ENCODE measurements at regions not wholly inside any gene's neighbourhood (a gene's known extent, or its start where the extent isn't known, plus 50 kb on each side); places are given as distances from the start of the nearest gene placed in this dataset.
"Not testable (repeated sequence)": the region's sequence is repeated elsewhere in the genome, so short reads cannot be mapped to it uniquely, and the experiment has no call there.

- no peak for DNase-seq
Observed at GRCh38 chr2:215861607-215862350, 151.6 kb downstream of the MREG start.

GRCh38 chr2:215856080-215856479 lies 157.3 kb downstream of the MREG start:
- no peak for DNase-seq

- DNase-seq = not testable (repeated sequence)
Observed at GRCh38 chr2:215855308-215855707, 158.0 kb downstream of the MREG start.

- DNase-seq = no peak
Observed at GRCh38 chr2:215854008-215854407, 159.3 kb downstream of the MREG start.

- DNase-seq = no peak
Observed at GRCh38 chr2:215851696-215852095, 161.7 kb downstream of the MREG start.

GRCh38 chr2:215851082-215851481 lies 162.3 kb downstream of the MREG start:
- no peak for DNase-seq

GRCh38 chr2:215850380-215850779 lies 163.0 kb downstream of the MREG start:
- no peak for DNase-seq

GRCh38 chr2:215849771-215850170 lies 163.6 kb downstream of the MREG start:
- no peak for DNase-seq

- no peak for DNase-seq
Observed at GRCh38 chr2:215848698-215849097, 164.7 kb downstream of the MREG start.

- no peak for DNase-seq
Observed at GRCh38 chr2:215848146-215848545, 165.2 kb downstream of the MREG start.

- no peak for DNase-seq
Observed at GRCh38 chr2:215847718-215848117, 165.6 kb downstream of the MREG start.

- DNase-seq = no peak
Observed at GRCh38 chr2:215847056-215847455, 166.3 kb downstream of the MREG start.

- DNase-seq = no peak
Observed at GRCh38 chr2:215845839-215846586, 167.3 kb downstream of the MREG start.

GRCh38 chr2:215843579-215843978 lies 169.8 kb downstream of the MREG start:
- no peak for DNase-seq

- no peak for DNase-seq
Observed at GRCh38 chr2:215841175-215841816, 172.1 kb downstream of the MREG start.

GRCh38 chr2:215839816-215840215 lies 173.5 kb downstream of the MREG start:
- no peak for DNase-seq

GRCh38 chr2:215839309-215839708 lies 174.0 kb downstream of the MREG start:
- DNase-seq = no peak

- DNase-seq = no peak
Observed at GRCh38 chr2:215836881-215837280, 176.5 kb downstream of the MREG start.

GRCh38 chr2:215835657-215836056 lies 177.7 kb downstream of the MREG start:
- no peak for DNase-seq

GRCh38 chr2:215835231-215835630 lies 178.1 kb downstream of the MREG start:
- DNase-seq = no peak

GRCh38 chr2:215833531-215834162 lies 179.7 kb downstream of the MREG start:
- DNase-seq = no peak

- no peak for DNase-seq
Observed at GRCh38 chr2:215832791-215833190, 180.6 kb downstream of the MREG start.

- DNase-seq = no peak
Observed at GRCh38 chr2:215831296-215831913, 181.9 kb downstream of the MREG start.

Measured in SW 1271 (cell line).